HL-60/S4 treated with phorbol 12-myristate 13-acetate at 8.2 ng/mL for 4 days and 3 days (cell line): ENCODE measurements at regions not wholly inside any gene's neighbourhood (a gene's known extent, or its start where the extent isn't known, plus 50 kb on each side); places are given as distances from the start of the nearest gene placed in this dataset.
"Not testable (repeated sequence)": the region's sequence is repeated elsewhere in the genome, so short reads cannot be mapped to it uniquely, and the experiment has no call there.

Source experiments
- in situ Hi-C: fragments of 300-500 bp; cut with MboI; formaldehyde crosslinking; loops from 2 replicates; pipeline ENCODE4 v1.15.0; 2022; ENCODE audit warnings: low sequenced_read_pairs

DNA sequence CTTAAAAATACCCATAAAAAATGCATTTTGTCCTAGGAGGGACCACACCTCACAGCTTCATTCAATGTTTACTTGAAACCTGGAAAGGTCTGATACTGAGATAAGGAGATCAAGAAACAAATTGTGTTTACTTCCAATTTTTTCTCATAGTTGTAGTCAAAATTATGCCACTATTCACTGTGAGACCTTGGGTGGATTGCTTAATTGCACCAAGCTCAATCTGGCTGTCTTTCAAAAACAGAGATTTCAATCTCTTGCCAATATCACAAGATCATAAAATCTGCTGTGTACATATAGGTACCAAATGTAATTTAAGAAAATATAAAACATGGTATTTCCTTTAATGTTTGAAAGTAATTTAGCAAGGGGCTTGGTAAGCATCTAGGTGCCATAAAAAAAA is 186.4 kb upstream of the THBS1 start:
- in situ Hi-C loops = no loop called here

- in situ Hi-C loops = no loop called here
These were observed 183.8 kb upstream of the THBS1 start for GRCh38 chr15:39396979-39397615.

DNA sequence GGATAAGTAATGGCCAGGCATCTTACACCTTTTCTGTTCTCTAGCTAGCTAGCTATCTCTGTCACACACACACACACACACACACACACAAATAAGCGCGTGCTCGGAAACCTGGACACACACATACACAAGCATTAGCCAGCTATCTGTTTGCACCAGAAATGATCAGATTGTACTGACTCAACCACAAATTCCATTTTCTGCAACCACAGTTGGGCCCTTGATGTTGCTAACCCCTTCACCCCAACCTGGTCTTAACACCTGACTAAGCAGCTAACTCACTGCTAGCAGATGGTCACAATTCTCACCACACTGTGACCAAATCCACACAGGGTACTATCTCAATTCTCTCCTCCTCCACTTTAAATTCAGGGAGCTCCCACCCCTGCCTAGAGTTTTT is 183.0 kb upstream of the THBS1 start:
- in situ Hi-C loops = no loop called here

- in situ Hi-C loops = no loop called here
These were observed 181.3 kb upstream of the THBS1 start for GRCh38 chr15:39399600-39399999.

DNA sequence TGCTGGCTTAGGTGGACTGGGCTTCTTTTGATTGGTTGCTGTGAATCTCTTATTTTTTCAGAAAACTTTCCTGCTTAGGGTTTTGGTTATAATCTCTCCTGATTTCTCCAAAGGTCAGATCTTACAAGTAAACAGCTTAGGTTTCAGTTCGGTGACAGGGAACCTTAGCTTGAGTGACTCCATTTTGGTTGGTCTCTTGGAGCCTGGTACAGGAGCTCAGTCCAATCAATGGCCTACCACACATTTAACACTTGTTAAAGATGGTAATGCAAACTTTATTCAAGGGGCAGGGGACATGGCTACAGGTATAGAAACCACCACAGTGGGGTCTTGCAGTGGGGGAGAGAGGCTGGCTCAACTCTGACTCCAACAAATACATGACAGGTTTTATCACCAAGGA is 180.9 kb upstream of the THBS1 start:
- in situ Hi-C loops = no loop called here

DNA sequence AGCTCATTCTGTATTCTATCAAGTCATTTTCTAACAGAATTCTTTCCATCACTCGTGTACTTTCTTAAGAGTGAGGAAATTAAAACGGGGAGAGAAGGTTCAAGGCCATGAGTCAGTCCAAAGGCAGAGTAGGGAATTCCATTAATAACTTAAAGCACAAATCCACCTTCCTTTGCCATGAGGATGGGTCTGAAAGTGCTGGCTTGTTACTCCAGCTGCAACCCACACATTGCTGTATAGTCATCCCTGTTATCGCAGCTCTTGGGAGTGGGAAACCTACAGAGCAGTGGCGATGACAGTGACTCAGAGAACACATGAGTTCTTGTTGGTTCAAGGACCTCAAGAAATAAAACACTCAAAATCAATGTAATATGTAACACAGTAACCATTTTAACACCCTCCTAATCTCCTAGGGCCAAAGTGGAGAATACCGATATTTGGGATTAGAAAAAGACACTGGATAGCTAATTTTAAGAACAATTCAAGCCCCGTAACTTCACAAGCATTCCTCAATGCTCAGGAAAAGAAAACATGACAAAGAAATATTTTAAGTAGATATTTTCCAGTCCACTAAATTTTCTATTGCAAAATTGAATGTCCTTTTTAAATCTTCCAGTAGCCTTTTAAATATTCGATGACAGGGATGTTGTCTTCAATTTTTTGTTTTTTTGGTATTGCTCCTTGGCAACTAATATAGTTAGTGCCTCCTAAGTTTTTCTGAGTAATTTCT is 179.9 kb upstream of the THBS1 start:
- in situ Hi-C loops = no loop called here

- in situ Hi-C loops = no loop called here
These were observed 177.2 kb upstream of the THBS1 start for GRCh38 chr15:39403640-39404117.

DNA sequence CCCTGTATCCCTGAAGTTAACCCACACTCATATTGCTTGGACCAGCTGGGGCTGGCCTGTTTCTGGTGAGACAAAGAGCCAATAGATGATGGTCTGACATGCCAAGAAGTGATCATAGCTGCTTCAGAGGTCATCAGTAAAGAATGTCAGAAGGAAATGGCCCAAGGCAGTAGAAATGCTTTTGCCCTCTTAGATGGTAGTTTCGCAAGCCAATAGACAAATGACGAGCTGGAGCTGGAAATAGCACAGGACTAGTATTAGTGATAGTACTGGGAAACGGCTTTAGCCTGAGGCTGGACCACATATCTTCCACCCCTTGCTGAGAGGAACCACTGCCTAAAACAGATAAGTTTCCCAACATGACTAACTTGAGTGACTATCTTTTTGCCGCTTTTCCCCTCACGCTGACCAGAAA is 176.1 kb upstream of the THBS1 start:
- in situ Hi-C loops = no loop called here

DNA sequence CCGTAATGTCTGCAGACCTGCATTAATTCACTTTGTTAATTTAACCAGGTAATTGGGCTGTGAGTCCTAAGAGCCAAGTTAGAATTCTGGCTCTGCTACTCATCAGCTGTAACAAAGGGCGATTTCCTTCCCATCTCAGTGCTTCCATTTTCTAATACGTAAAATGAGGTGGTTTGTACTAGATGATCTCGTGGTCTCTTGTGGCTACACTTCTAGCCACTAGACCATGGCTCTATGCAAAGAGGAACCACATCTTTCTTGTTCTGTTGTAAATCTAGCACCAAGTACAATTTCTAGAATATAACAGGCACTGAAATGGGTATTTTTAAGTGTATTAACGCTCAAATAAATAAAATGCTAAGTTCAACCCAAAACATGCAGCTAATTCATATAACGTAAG is 174.4 kb upstream of the THBS1 start:
- in situ Hi-C loops = no loop called here

- in situ Hi-C loops = no loop called here
These were observed 173.8 kb upstream of the THBS1 start for GRCh38 chr15:39407116-39407515.

DNA sequence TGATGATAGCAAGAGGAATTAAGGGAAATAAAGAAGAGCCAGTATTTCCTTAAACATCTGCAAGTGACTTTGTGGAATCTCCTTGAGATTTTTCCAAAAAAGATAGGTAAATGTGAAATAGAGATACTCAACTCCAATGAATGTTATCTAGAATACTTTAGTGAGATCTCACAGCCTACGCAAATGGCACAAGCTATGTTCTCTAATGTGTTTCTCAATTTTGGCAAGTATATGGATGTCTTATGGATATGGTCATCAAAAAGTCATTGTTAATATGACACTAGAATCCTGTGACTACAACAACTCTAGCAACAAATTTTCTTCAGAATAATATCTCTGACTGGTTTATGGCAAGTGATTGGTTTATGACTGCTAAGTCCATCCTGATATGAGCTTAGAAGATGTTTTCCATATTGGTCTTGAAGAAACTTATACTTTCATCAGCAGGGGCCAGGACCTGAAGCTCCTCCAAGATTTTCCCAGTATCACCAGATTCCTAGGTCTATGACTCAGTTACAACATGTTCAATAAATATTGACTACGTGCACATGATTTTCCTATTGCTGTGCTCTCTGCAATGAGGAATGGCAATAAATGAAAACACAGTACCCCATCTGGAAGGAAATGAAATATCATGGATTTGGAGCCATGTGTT is 170.9 kb upstream of the THBS1 start:
- in situ Hi-C loops = no loop called here

DNA sequence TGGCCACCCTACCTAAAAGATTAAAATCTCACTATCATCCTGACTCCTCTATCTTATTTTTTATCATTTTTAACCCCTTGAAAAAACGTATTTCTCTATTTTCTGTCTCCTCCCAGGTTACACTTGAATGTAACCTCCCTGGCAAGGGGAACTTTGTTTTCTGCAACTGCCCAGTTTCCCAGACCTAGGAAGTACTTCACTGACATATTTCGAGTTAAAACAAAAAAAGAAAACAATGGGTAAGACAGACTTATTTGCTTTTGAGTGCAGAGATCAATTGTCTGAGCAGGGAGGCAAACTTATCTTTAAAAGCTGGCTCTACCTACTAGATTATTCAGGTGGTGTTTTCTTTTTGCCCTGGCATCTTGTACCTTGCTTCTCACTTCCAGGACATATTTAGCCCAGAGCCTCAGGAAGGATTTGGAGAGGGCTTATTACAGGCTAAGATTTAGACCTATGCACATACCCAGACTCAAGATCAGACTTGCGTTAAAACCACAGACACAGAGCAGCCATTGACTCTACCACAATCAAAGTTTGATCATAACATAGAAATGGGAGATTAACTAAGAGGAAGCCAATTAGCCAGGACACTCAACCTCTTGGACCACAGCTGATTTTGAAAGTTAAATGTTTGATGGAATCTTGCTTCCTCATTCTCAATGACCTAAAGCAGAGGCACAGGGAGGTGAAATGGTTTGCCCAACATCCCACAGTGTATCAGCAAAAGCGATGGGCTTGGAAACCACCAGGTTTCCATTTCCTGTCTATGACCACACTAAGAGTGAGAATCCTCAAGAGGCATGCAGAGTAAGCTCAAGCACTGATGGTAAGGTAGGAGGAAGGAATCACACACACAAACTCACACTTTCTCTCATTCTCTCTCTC is 169.5 kb upstream of the THBS1 start:
- in situ Hi-C loops = no loop called here

- in situ Hi-C loops = no loop called here
These were observed 167.3 kb upstream of the THBS1 start for GRCh38 chr15:39413558-39413957.

GRCh38 chr15:39414201-39414600 is 166.7 kb upstream of the THBS1 start:
- in situ Hi-C loops = no loop called here

DNA sequence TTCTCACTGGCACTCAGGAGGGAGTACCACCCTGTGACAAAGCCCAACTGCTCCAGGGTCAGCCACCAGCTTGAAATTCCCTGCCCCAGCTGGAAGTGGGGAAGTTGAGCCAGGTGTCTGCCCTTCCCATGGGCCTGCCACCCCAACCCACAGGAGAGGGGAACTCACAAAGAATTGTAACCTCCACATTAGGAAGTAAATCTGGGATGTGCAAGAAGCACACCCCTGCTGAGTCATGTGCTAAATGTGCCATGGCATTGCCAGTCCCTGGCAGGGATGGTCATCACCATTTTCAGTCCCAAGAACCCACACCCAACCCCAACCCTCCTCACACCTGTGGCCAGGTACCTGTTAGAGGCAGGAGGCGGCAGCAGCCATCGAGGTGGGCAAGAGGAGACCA is 165.2 kb upstream of the THBS1 start:
- in situ Hi-C loops = no loop called here

DNA sequence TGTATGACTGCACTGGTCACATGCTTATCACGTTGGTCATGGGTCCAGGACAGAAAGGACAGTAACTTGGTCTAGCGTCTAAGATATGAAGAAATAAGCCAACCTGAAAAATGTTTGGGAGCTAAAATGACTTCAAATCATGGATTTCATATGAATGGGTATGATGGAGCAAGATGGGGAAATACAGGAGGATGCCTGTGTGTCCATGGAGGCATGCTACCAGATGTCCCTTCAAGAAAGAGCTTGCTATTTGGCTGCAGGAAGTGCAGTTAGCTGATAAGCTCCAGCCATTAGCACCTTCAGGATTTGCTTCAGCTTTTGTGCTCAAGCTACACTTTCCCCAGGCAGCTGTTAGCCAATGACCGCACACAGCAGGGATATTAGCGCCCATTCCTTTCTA is 164.6 kb upstream of the THBS1 start:
- in situ Hi-C loops = no loop called here

DNA sequence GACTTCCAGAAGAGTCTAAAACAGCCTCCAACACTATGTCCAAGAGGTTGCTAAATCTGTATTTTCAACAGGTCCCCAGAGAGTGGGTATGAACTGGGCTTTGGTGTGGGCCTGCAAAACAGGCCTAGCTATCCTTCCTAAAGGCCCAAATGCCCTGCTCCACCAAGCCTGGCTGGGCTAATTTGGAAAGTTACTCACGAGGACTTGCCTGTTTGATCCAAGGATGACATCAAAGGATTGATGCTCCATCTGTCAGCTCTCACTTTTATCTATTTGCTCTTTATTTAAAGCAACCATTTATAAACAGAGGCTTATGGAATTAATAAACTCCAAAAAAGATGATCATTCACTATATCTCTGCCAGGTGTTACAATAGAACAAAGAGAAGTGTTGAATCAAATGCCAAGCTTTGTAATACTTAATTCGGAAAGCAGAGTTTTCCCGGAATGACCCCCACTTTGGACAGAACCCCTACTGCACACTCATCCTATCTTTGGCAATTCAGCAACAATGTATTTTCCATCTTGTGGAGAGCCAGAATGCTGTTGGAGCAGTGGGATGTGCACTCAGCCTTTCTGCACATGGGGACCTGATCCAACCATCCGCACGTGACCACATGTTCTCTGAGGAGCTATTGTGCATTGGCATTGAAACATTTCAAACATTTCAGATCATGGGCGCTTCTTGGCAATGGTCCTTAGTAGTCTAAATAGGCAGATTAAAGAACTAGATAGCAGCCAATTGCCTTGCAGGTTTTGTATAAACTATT is 163.3 kb upstream of the THBS1 start:
- in situ Hi-C loops = no loop called here

- in situ Hi-C loops = no loop called here
These were observed 161.2 kb upstream of the THBS1 start for GRCh38 chr15:39419651-39420050.

DNA sequence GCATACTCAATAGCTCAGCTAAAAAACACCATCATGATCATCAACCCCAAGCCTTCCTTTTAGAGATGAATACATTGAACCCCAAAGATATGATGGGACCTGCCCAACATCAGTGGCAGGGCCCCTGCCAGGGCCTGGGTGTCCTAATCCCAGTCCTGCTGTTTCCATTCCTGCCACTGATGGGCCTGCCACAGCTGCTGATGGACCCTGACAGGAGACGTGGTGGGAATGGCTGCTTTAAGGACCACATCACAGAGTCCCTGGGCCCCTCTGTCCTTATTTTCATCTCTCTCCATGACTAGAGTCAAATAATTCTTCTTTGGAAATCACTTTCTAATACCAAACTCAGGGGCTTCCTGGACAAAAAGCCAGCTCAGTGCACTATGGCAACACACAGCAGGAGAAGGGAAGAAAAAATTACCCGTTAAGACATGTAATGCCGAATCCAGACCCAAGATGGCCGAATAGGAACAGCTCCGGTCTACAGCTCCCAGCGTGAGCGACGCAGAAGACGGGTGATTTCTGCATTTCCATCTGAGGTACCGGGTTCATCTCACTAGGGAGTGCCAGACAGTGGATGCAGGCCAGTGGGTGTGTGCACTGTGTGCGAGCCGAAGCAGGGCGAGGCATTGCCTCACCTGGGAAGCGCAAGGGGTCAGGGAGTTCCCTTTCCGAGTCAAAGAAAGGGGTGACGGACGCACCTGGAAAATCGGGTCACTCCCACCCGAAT is 160.6 kb upstream of the THBS1 start:
- in situ Hi-C loops = not testable (repeated sequence)

DNA sequence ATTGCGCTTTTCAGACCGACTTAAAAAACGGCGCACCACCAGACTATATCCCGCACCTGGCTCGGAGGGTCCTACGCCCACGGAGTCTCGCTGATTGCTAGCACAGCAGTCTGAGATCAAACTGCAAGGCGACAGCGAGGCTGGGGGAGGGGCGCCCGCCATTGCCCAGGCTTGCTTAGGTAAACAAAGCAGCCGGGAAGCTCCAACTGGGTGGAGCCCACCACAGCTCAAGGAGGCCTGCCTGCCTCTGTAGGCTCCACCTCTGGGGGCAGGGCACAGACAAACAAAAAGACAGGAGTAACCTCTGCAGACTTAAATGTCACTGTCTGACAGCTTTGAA is 160.1 kb upstream of the THBS1 start:
- in situ Hi-C loops = not testable (repeated sequence)
